AG09319 (cell line): ENCODE measurements at regions not wholly inside any gene's neighbourhood (a gene's known extent, or its start where the extent isn't known, plus 50 kb on each side); places are given as distances from the start of the nearest gene placed in this dataset.

Experiments
- DNase-seq: peaks from one replicate; pipeline ENCODE4 v3.0.0-alpha.2; 2010; ENCODE audit warnings: low read depth; ENCODE audit errors: extremely low read depth
- TF ChIP-seq, protein P1 (sequence below): IDR thresholded peaks from 2 replicates; pipeline ENCODE4 v1.5.1; 2011; ENCODE audit warnings: low read depth, mild to moderate bottlenecking, inconsistent platforms, low read length, moderate library complexity

DNA sequence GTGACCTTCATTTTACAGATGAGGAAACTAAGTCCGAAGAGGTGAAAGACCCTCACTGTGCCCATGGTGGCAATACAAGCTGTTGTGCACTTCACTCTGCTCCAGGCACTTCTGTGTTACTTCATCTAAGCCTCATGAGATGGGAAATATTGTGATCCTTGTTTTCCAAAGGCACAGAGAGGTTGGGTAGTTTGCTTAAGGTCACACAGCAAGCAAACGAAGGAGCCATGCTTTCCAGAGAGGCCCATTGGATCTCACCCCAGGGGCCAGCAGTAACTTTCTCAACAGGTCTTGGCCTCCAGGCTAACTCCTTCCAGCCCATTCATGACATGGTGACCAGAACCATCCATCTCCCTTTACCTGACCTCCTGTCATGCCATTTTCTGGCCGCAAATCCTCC, 332.8 kb downstream of the MN1 start:
- DNase-seq = no peak
- TF ChIP-seq, protein P1, sequence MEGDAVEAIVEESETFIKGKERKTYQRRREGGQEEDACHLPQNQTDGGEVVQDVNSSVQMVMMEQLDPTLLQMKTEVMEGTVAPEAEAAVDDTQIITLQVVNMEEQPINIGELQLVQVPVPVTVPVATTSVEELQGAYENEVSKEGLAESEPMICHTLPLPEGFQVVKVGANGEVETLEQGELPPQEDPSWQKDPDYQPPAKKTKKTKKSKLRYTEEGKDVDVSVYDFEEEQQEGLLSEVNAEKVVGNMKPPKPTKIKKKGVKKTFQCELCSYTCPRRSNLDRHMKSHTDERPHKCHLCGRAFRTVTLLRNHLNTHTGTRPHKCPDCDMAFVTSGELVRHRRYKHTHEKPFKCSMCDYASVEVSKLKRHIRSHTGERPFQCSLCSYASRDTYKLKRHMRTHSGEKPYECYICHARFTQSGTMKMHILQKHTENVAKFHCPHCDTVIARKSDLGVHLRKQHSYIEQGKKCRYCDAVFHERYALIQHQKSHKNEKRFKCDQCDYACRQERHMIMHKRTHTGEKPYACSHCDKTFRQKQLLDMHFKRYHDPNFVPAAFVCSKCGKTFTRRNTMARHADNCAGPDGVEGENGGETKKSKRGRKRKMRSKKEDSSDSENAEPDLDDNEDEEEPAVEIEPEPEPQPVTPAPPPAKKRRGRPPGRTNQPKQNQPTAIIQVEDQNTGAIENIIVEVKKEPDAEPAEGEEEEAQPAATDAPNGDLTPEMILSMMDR = no peak

DNA sequence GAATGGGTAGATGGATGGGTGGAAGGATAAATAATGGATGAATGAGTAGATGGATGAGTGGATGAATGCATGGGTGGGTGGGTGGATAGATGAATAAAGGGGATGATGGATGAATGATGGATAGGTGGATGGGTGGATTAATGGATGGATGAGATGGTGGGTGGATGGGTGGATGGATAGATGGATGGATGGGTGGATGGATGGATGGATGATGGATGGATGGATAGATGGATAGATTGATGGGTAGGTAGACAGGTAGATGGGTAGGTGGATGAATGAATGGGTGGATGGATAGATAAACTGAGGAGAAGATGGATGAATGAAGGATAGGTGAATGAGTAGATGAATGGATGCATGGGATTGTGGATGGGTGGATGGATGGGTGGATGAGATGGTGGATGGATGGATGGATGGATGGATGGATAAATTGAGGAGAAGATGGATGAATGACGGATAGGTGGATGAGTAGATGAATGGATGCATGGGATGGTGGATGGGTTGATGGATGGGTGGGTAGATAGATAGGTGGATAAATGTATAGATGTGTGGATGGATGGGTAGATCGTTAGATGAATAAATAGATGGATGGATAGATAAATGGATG, 331.3 kb downstream of the MN1 start:
- DNase-seq = no peak
- TF ChIP-seq, protein P1 = no peak

DNA sequence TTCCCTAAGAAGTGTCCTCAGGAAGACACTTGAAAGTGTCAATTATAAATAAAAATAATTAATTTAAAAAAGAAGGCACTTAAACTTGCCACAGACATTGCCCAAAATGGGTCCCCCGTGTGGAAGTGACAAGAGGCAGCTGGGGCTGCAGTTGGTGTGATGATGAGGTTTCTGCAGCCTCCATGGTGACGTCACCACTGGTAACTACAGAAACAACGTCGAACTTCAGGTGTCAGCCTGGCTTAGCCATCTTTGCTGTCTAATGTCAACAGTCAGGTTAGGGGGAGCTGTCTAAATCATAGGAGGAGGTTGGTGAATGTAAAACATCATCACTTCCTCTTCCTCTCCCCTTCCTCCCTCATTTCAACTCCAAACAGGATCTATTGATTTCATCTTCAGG, 328.6 kb downstream of the MN1 start:
- TF ChIP-seq, protein P1 = no peak
- no peak for DNase-seq

DNA sequence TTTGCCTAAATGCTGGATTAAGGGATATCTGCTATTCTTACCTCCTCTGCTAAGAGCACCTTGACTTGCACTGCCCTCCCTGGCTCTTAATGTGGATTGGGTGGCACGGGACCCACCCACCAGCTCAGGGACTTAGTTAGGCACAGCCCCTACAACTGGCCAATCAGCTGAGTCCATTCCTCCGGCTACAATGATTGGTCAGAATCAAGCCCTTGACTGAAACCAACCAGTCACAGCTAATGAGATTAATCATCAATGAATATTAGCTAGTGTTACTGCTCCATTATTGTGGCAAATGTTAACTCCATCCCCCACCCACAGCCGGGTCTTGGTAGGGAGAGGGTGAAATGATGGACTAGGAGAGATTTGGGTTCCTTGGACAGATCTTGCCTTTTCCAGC, 328.0 kb downstream of the MN1 start:
- TF ChIP-seq, protein P1 = no peak
- DNase-seq = no peak

DNA sequence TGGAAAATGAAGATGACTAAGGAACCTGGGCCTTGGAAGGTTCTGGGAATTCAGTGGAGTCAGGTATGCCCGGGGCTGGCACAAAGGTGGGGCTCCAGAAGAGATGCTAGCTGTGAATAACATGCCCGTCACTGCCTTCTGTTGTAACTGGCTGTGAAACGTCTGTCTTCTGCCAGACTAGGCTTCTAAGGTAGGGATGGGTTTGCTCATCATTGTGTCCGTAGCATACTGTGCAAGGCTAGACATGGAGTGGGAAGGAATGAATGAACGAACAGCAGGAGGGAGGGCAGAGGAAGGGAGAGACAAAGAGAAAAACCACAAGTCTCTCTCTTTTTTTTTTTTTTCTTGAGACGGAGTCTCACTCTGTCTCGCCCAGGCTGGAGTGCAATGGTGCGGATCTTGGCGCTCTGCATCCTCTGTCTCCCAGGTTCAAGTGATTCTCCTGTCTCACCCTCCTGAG, 327.4 kb downstream of the MN1 start:
- no peak for DNase-seq
- TF ChIP-seq, protein P1 = no peak

DNA sequence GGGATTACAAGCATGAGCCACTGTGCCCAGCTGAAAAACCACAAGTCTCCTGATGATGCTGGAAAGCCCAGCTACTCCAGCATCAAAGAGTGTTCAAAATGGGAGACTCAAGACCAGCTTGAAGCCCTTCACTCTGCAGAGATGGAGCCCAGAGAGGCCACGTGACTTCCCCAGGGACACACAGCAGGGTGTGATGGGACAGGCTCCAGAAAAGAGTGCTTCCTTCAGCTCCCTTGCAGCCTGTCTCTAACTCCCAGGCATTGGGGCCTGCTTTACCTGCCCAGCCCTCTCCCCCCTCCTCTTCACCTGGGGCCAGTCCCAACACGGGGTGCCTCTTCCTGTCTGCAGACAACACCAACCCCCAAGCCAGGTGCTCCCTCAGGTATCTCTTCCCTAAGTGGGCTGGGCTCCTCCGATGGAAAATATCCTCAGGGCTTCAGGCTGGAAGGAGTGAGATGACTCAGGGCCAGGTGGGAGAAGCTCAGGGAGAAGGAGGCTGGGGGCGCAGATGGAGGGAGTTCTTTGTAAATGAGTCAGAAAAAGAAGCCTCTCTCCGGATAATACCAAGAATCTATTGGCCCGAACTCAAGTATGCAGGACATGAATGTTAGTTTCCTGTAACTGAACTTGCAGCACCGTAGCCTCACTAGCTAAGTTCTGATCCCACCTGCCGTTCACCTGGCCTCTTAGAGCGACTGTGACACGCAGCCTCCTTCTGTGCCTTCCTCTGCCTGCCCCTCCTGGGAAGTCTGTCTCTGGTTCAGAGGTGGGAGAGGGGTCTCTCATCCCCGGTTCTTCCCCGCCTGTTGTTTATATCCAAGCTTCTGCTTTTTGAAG, 326.6 kb downstream of the MN1 start:
- TF ChIP-seq, protein P1 = no peak
- DNase-seq = no peak

DNA sequence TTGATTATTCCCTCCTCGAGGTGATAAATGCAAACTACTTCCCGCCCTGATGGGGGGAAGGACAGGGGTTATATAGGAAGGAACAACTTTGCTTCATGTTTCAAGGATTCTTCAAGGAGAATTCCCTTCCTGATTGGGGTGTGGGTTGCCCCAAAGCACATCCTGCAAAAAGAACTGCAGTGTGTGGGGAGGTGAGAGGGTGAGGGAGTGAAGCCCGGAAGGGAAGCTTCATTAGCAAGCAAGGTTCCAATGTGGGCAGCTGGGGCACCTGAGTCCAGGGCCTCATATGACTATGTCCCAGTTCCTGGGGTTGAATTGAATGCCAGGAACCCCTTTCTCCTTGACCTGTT, 326.0 kb downstream of the MN1 start:
- no peak for DNase-seq
- TF ChIP-seq, protein P1 = no peak
